AG04450 (cell line): ENCODE measurements at regions not wholly inside any gene's neighbourhood (a gene's known extent, or its start where the extent isn't known, plus 50 kb on each side); places are given as distances from the start of the nearest gene placed in this dataset.

Experiments
- CTCF ChIA-PET: fragments of 300-600, 350-600 bp; formaldehyde crosslinking; extraction: SDS; loops from one replicate; lab custom pipeline; 2022; ENCODE audit warnings: antibody characterized with exemption, inconsistent platforms; lab: Charles Lee
- POLR2A ChIA-PET: fragments of 350-600 bp; formaldehyde crosslinking; extraction: SDS; loops from one replicate; lab custom pipeline; 2021; ENCODE audit warnings: antibody characterized with exemption, inconsistent platforms; lab: Yijun Ruan, JAX
- DNase-seq: peaks from one replicate; pipeline ENCODE4 v3.0.0-alpha.2; 2011; ENCODE audit warnings: low read depth, low spot score
- H3K27ac ChIP-seq: one replicate; pipeline ENCODE4 v1.5.1; 2012; ENCODE audit warnings: low read depth, low read length, control low read depth
- H3K27me3 ChIP-seq: one replicate; pipeline ENCODE4 v1.6.0; 2012; ENCODE audit warnings: low read length; ENCODE audit not compliant: control insufficient read depth, insufficient read depth
- H3K4me3 ChIP-seq: 2 replicates; pipeline ENCODE4 v1.5.1; 2011; ENCODE audit warnings: mild to moderate bottlenecking, low read depth, low read length, control low read depth
- H3K9me3 ChIP-seq: 2 replicates; pipeline ENCODE4 v1.5.1; 2012; ENCODE audit warnings: low read length; ENCODE audit not compliant: control insufficient read depth, insufficient read depth
- TF ChIP-seq, protein P1 (sequence below): IDR thresholded peaks from 2 replicates; pipeline ENCODE4 v1.5.1; 2011; ENCODE audit warnings: low read depth, low read length, control low read depth, inconsistent platforms

DNA sequence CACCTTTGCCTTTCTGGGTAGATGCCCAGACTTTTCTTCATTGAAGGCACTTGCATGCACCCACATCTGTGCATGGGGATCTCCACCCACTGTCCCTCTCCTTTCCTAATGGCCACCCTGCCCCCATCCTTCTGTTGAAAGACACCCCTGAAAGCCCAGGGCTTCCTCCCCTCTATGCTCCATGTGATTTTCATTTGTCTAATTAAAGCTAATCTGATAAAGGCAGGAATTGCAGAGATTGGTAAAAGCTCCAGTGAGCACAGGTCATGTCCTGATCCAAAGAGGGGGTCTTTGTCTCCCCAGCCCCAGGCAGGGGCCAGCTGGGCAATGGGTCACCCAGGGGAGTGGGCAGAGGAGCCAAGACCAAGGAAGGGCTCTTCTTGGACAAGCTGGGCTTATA, 107.6 kb upstream of the CD82 start:
- H3K4me3 ChIP-seq, result no peak overlapping the region
- DNase-seq, result no peak
- H3K27me3 ChIP-seq, result peaks cover 15% of the 10 kb centered on the region
- H3K9me3 ChIP-seq, result no peaks in the 10 kb centered on the region
- TF ChIP-seq, protein P1, sequence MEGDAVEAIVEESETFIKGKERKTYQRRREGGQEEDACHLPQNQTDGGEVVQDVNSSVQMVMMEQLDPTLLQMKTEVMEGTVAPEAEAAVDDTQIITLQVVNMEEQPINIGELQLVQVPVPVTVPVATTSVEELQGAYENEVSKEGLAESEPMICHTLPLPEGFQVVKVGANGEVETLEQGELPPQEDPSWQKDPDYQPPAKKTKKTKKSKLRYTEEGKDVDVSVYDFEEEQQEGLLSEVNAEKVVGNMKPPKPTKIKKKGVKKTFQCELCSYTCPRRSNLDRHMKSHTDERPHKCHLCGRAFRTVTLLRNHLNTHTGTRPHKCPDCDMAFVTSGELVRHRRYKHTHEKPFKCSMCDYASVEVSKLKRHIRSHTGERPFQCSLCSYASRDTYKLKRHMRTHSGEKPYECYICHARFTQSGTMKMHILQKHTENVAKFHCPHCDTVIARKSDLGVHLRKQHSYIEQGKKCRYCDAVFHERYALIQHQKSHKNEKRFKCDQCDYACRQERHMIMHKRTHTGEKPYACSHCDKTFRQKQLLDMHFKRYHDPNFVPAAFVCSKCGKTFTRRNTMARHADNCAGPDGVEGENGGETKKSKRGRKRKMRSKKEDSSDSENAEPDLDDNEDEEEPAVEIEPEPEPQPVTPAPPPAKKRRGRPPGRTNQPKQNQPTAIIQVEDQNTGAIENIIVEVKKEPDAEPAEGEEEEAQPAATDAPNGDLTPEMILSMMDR, result no peak
- POLR2A ChIA-PET, result no interaction called here
- no peak overlapping the region for H3K27ac ChIP-seq
- CTCF ChIA-PET, result no interaction called here

DNA sequence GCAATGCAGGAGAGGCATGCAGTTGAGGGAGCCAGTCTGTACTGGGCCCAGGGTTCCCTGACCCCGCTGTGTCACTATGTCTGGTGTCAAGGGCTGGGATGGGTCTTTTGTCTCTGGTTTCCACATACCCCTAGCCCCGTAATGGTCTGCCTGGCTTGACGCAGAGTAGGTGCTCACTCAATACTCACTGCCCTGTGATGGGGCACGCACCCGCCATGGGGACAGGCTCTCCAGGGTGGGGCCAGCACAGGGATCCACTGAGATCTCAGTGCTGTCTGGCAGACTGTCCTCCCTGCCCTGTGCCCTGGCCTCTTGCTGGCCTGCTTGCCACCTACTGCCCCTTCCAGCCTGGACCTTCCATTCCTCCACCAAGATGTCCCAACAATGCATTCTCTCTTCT, 101.7 kb upstream of the CD82 start:
- no peak overlapping the region for H3K27ac ChIP-seq
- peaks cover 9% of the 10 kb centered on the region for H3K27me3 ChIP-seq
- H3K9me3 ChIP-seq, result no peaks in the 10 kb centered on the region
- ChIA-PET POLR2A (no interaction called here), CTCF (no interaction called here)
- no peak for DNase-seq
- no peak overlapping the region for H3K4me3 ChIP-seq
- TF ChIP-seq, protein P1, result no peak

DNA sequence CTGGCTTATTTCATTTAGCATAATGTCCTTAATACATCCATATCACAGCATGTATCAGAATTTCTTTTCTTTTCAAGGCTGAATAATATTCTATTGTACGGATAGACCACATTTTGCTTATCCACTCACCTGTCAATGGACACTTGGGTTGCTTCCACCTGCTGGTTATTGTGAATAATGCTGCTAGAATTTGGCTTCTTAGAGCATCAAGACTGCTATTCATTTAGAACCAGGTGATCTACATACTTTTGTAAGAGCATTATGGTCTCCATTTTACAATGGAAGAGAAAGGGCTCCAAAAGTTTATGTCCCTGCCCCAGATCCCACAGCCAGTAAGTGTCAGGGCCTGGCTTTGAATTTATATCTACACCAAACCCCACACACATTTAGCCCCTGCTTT, 100.7 kb upstream of the CD82 start:
- Histone ChIP-seq H3K4me3 (no peak overlapping the region), H3K27me3 (peaks cover 5% of the 10 kb centered on the region), H3K9me3 (no peaks in the 10 kb centered on the region), H3K27ac (no peak overlapping the region)
- DNase-seq, result no peak
- ChIA-PET CTCF (no interaction called here), POLR2A (no interaction called here)
- TF ChIP-seq, protein P1, result 0 out of 2 replicates have a peak, but pooled peaks have one; percentile 14

DNA sequence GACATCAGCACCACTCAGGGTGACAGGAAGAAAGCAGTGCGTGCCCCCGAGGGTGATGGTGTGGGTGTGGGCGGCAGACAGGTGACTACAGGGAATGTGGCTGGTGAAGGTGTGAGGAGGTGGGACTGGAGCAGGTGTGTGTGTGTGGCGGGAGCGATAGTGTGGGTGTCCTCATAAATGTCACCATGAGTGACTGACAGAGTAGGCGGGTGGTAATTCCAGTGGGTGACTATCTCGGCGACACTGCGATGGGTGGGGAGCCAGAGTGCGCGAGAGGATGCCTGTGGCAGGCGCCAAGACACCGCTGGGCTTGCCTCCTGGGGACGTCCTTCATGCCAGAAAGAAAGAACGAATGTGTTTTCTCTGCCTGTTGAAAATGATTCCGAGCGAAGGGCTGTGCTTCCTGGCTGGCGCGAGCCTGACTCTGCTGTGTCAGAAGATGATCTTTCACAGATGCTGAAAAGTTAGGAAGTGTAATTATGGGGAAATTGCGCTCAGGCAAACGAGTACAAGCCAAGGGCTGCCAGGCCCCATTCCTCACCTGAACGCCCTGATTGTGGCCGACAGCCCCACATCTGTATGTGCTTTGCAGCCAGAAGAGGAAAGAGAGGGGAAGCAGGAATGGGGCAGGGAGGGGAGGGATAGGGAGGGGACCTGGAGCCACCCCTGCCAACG, 98.8 kb upstream of the CD82 start:
- no peaks in the 10 kb centered on the region for H3K9me3 ChIP-seq
- ChIA-PET POLR2A (no interaction called here), CTCF (no interaction called here)
- DNase-seq, result no peak
- H3K27ac ChIP-seq, result no peak overlapping the region
- TF ChIP-seq, protein P1, result no peak
- H3K27me3 ChIP-seq, result peaks cover 5% of the 10 kb centered on the region
- no peak overlapping the region for H3K4me3 ChIP-seq

DNA sequence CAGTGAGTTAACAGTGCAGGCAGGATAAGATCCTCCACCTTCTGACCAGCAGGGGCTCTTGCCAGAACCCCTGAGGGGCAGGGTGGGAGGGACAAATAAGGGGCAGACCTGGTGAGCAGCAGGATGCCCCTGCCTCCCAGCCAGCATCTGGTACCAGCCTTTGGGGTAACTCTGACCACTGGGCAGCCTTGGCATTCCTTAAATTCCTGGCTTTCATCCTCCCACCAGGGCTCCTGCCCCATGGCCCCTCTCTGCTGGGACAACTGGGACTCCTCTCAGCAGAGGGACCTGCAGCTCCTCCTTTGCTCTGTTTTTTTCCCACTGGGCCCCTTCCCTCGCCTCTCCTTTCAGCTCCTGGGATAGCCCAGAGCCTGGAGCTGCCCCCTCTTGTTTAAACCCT, 98.0 kb upstream of the CD82 start:
- CTCF ChIA-PET, result interaction anchor here (0.8 kb wide), 1 partner anchor 334 kb away, joined by 3 read pairs; no protein-coding TSS in a partner anchor

More for the DNA sequence above, 98.0 kb upstream of the CD82 start:
- no peaks in the 10 kb centered on the region for H3K9me3 ChIP-seq
- TF ChIP-seq, protein P1, result no peak
- DNase-seq, result no peak
- POLR2A ChIA-PET, result no interaction called here
- H3K27me3 ChIP-seq, result peaks cover 5% of the 10 kb centered on the region
- H3K27ac ChIP-seq, result no peak overlapping the region
- H3K4me3 ChIP-seq, result no peak overlapping the region
